Epithelial cell of esophagus (primary cell): ENCODE measurements at regions not wholly inside any gene's neighbourhood (a gene's known extent, or its start where the extent isn't known, plus 50 kb on each side); places are given as distances from the start of the nearest gene placed in this dataset.

Source experiments
- DNase-seq: peaks from one replicate; pipeline ENCODE4 v3.0.0; 2010; ENCODE audit warnings: low read depth
- H3K4me3 ChIP-seq: 2 replicates; pipeline ENCODE4 v1.5.1; 2011; ENCODE audit warnings: mild to moderate bottlenecking, low read length, control low read depth
- TF ChIP-seq, protein P1 (sequence below): IDR thresholded peaks from 2 replicates; pipeline ENCODE4 v1.5.1; 2011; ENCODE audit warnings: low read depth, mild to moderate bottlenecking, low read length, control low read depth, inconsistent platforms; ENCODE audit not compliant: insufficient read depth; ENCODE audit errors: missing control alignments

DNA sequence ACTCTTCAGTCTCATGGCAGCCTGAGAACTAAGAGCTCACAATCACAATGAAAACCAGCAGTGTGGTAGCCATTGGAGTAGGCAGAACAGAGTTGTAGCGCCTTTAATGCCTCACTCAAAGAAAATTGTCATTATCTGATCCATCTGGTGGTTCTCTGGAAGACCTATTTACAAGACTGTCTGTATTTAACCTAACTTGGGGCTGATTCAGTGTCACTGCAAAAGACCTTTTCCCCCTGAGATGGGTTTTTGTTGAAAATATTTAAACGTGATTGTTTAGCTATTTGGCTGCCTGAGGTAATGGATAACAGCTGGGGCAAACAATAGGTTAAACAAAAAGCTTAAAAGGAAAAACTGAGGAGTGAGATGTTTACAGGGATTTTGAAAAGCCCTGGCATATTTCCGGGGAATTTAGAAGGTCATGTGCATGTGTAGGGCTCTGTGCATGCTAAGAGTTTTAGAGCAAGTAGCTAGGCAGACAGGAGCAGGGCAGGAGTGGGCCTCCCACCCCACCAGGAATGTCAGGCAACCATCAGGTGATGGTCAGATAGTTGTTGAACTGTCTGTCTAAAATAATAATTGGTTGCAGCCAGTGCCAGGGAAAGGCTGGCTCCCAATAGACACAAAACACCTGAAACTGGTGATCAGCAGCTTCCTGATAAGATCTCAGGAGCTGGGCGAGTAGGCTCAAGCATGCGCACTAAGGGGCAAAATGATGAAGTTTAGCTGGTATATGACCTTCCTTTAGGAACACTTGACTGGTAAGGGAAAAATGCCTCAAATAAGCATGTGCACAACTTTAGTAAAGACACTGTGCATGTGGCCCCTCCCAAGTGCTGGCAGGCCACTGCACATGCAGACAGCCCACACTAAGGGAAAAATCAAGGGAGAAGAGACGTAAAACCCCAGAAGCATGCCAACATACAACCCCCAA is 70.8 kb upstream of the AKIRIN2 start:
- H3K4me3 ChIP-seq: no peak overlapping the region
- TF ChIP-seq, protein P1, sequence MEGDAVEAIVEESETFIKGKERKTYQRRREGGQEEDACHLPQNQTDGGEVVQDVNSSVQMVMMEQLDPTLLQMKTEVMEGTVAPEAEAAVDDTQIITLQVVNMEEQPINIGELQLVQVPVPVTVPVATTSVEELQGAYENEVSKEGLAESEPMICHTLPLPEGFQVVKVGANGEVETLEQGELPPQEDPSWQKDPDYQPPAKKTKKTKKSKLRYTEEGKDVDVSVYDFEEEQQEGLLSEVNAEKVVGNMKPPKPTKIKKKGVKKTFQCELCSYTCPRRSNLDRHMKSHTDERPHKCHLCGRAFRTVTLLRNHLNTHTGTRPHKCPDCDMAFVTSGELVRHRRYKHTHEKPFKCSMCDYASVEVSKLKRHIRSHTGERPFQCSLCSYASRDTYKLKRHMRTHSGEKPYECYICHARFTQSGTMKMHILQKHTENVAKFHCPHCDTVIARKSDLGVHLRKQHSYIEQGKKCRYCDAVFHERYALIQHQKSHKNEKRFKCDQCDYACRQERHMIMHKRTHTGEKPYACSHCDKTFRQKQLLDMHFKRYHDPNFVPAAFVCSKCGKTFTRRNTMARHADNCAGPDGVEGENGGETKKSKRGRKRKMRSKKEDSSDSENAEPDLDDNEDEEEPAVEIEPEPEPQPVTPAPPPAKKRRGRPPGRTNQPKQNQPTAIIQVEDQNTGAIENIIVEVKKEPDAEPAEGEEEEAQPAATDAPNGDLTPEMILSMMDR: no peak
- no peak for DNase-seq

- TF ChIP-seq, protein P1: no peak
- no peak overlapping the region for H3K4me3 ChIP-seq
- DNase-seq: no peak
These were observed 65.4 kb upstream of the AKIRIN2 start for GRCh38 chr6:87767478-87767877.

DNA sequence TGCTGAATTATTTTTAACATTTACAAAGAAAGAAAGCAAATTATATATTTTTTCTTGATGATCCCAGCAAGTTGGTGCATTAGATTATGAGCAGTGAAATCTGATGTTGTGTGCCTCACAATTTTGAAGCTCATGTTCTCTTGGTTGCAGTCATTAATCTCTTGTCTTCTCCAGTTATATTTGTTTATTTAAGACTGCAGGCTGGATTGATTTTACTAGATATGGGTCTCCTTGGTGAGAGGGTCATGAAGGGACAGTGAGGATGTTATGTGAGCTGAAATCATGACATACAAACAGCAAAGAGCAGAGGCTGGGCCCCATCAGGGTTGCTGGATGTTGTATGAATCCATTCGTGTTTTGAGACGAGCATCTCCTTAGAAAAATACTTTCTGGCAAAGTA is 64.2 kb upstream of the AKIRIN2 start:
- TF ChIP-seq, protein P1: no peak
- DNase-seq: no peak
- no peak overlapping the region for H3K4me3 ChIP-seq

DNA sequence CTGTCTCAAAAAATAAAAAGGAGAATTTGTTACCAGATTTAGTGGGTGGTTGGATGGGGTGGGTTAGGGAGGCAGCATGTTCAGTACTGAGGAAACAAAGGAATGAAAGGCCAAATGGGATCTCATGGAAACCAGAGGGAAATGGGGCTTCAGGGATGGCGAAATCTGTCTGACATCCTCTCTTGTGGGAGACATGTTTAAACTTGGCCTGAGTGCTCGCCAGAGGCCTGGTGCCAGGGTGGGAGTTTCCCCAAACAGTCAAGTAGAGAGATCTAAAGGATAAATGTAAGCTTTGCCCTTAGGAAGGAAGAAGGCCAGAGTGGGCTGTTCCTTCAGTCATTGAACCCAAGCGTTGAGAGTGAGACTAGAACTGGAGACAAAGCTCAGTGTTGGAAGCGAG is 61.9 kb upstream of the AKIRIN2 start:
- DNase-seq: peak; percentile 90
- no peak overlapping the region for H3K4me3 ChIP-seq
- TF ChIP-seq, protein P1: no peak

DNA sequence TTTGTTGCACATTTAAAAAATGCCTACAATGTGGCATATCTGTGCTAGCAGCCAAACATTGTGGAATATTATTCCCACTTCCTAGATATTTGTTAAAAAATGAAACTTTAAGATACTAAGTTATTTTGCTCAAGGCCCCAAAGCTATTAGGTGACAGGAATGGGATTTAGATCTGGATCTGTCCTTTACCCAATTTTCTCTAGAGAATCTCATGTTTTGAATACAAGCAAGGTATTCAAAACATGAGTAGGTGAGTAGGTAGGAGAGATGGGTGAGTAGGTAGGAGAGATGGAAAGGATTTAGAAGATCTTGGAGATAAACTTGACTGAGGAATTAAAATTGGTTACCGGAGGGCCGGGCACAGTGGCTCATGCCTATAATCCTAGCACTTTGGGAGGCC is 61.2 kb upstream of the AKIRIN2 start:
- no peak overlapping the region for H3K4me3 ChIP-seq
- TF ChIP-seq, protein P1: no peak
- DNase-seq: no peak

DNA sequence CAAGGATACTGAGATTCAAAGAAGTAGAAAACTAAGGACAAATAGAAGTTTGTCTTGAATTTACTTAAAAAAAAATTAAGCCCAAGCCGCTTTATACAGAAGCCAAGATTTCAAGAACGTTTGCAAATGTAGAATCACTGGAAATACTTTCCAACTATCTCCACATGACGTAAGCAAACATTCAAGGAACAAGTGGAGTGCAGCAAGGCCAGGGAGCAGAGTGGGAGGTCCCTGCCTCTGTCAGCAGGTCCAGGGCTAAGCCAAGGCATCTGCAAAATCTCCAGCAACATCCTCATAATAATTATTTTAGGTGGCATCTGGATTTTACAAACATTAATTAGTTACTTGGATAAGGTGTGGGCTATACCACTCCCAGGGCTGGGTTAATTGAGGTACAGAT is 60.1 kb upstream of the AKIRIN2 start:
- DNase-seq: no peak
- TF ChIP-seq, protein P1: no peak
- H3K4me3 ChIP-seq: no peak overlapping the region

DNA sequence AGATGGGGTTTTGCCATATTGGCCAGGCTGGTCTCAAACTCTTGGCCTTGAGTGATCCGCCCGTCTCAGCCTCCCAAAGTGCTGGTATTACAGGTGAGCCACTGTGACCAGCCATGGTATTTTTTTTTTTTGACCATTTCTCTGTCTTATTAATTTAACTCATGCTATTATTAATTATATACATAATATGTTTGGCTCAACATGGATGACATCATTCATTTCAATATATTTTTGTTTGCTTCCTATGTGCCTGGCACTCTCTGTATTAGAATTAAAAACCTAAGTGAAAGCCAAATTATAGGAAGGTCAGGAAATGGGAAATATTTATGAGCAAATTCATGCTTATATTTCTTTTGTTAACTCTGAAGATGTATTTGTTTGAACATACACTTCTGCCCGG is 55.8 kb upstream of the AKIRIN2 start:
- DNase-seq: no peak
- TF ChIP-seq, protein P1: no peak
- H3K4me3 ChIP-seq: no peak overlapping the region
